GM13977 (cell line): ENCODE measurements at regions not wholly inside any gene's neighbourhood (a gene's known extent, or its start where the extent isn't known, plus 50 kb on each side); places are given as distances from the start of the nearest gene placed in this dataset.

ENCODE experiments used
- DNase-seq: peaks from one replicate; pipeline ENCODE4 v3.0.0; 2012; ENCODE audit warnings: low spot score
- in situ Hi-C: fragments of 300-500 bp; cut with MboI; formaldehyde crosslinking; loops from one replicate; pipeline ENCODE4 v1.12.0; 2022; ENCODE audit warnings: low sequenced_read_pairs, low pct_unique_long_range_greater_than_20kb, mixed read lengths, inconsistent platforms; ENCODE audit not compliant: unreplicated experiment
- TF ChIP-seq, protein P1 (sequence below): IDR thresholded peaks from 2 replicates; pipeline ENCODE4 v1.5.1; 2012; ENCODE audit warnings: mild to moderate bottlenecking, control low read depth; ENCODE audit not compliant: insufficient read depth; ENCODE audit errors: extremely low read depth, missing control alignments

GRCh38 chr5:169422087-169422486, 121.1 kb upstream of the SLIT3 start:
- in situ Hi-C loops: no loop called here
- TF ChIP-seq, protein P1, sequence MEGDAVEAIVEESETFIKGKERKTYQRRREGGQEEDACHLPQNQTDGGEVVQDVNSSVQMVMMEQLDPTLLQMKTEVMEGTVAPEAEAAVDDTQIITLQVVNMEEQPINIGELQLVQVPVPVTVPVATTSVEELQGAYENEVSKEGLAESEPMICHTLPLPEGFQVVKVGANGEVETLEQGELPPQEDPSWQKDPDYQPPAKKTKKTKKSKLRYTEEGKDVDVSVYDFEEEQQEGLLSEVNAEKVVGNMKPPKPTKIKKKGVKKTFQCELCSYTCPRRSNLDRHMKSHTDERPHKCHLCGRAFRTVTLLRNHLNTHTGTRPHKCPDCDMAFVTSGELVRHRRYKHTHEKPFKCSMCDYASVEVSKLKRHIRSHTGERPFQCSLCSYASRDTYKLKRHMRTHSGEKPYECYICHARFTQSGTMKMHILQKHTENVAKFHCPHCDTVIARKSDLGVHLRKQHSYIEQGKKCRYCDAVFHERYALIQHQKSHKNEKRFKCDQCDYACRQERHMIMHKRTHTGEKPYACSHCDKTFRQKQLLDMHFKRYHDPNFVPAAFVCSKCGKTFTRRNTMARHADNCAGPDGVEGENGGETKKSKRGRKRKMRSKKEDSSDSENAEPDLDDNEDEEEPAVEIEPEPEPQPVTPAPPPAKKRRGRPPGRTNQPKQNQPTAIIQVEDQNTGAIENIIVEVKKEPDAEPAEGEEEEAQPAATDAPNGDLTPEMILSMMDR: no peak
- no peak for DNase-seq

- TF ChIP-seq, protein P1: no peak
- in situ Hi-C loops: no loop called here
- DNase-seq: no peak
Observed at GRCh38 chr5:169421677-169422076, 120.7 kb upstream of the SLIT3 start.

GRCh38 chr5:169417676-169418075, 116.7 kb upstream of the SLIT3 start:
- TF ChIP-seq, protein P1: no peak
- in situ Hi-C loops: no loop called here
- no peak for DNase-seq

DNA sequence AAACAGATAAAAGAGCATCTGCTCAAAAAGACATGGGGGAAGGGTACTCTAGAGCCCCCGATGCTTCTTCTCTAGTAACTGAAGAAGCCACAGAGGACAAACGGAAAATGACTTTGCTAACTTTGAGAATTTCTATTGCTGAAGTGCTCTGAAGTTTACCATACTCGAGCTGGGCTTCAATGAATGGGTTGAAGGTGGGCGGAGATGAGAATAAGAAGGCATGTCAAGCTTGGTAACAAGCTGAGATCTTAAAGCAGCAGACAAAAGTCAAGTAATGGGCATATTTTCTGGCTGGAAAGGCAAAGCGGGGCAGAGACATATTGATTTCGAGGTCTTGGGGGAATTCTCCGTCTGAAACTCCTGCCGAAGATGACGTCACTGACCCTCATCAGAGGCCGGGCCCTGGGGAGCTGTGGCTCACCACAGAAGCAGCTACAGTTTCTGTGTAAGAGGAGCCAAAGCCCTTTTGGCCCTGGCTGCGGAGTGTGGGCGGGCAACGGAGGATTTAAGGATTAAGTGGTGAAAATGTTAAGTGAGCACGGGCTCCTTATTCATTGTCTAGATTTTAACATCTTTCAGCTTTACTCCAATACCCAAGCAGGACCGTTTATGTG, 115.8 kb upstream of the SLIT3 start:
- DNase-seq: peak; percentile 6
- TF ChIP-seq, protein P1: no peak
- in situ Hi-C loops: no loop called here

- in situ Hi-C loops: no loop called here
- TF ChIP-seq, protein P1: no peak
- DNase-seq: no peak
Observed at GRCh38 chr5:169415948-169416347, 115.0 kb upstream of the SLIT3 start.

GRCh38 chr5:169415371-169415770, 114.4 kb upstream of the SLIT3 start:
- no peak for DNase-seq
- in situ Hi-C loops: no loop called here
- TF ChIP-seq, protein P1: no peak

GRCh38 chr5:169413416-169413815, 112.5 kb upstream of the SLIT3 start:
- no peak for DNase-seq
- in situ Hi-C loops: no loop called here
- TF ChIP-seq, protein P1: no peak
